NAMALWA (cell line): ENCODE measurements at regions not wholly inside any gene's neighbourhood (a gene's known extent, or its start where the extent isn't known, plus 50 kb on each side); places are given as distances from the start of the nearest gene placed in this dataset.

Experiments
- DNase-seq: peaks from one replicate; pipeline ENCODE4 v3.0.0-alpha.2; 2015; ENCODE audit warnings: low spot score

GRCh38 chr14:58947814-58948445, 240.5 kb upstream of the DAAM1 start:
- peak; percentile 4 for DNase-seq

GRCh38 chr14:58950555-58950954, 237.9 kb upstream of the DAAM1 start:
- DNase-seq = no peak

DNA sequence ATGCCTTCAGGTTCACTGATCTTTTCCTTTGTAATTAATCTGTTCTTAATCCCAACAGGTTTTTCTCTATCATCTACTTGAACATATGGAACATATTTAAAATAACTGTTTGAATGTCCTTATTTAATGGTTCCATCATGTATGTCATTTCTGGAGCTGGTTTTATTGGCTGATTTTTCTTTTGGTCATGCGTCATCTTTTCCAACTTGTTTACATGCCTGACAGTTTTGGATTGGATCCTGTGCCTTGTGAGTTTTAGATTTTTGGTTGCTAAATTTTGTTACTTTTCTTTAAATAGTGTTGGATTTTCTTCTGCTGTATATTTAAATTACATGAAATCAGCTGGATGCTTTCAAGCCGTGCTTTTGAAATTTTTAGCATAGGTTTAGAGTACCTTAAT, 237.3 kb upstream of the DAAM1 start:
- DNase-seq = no peak

DNA sequence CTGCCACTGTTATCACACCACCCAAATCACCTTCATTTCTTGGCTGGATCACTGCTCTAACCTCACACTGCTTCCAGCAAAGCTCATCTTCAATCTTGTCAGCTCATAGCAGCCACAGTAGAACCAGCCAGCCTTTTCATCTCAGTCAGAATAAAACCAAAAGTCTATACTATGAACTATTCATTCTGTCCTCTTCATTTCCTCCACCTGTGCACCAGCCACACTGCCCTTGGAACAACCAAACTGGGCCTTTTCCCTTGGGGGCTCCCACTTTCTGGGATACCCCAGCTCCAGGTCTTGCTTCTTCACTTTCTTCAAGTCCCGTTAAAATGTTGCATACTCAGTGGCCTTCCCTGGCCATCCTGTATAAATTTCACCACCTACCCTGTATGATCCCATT, 234.4 kb upstream of the DAAM1 start:
- no peak for DNase-seq

DNA sequence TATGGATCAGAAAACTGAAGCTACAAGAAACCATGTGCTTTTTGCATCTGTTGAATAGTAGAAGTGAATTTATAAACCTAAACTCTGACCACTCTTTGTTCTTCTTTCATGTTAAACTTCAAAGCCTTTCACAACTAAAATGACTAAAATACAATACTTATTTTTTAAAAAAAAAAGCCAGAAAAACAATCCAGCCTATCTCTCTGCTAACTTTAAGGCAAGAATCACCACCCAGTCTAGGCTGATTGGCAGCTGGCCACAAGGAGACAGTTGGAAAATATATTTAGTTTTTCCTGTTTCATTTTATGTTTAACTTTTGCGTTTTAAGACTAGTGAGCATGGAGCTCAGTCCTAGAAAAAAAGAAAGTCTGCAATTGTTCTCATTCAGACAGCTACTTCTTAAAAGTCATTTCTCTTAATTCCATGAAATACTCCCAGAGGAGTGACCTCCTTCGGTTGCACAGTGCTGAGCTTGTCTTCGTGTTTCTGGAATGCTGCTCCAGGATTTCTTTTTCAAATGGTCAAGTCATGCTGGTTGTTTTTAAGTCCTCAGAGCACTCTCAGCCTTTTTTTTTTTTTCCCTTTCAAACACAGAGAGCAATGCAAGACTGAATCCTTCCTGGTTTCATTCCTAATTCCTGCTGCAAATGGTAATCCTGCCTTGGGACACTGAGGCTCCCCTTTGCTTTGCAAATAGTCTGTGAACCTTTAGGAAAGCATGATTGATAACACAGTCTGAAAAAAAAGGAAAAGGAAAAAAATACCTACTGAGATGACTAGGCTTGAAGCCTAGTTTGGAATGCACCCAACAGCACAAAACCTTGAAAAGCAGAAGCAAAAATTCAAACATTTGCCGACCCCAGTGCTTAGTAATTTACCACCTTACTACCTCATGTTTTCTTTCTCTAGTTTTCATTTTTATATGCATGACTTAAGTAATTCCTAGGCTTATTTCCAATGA, 233.3 kb upstream of the DAAM1 start:
- DNase-seq = no peak

DNA sequence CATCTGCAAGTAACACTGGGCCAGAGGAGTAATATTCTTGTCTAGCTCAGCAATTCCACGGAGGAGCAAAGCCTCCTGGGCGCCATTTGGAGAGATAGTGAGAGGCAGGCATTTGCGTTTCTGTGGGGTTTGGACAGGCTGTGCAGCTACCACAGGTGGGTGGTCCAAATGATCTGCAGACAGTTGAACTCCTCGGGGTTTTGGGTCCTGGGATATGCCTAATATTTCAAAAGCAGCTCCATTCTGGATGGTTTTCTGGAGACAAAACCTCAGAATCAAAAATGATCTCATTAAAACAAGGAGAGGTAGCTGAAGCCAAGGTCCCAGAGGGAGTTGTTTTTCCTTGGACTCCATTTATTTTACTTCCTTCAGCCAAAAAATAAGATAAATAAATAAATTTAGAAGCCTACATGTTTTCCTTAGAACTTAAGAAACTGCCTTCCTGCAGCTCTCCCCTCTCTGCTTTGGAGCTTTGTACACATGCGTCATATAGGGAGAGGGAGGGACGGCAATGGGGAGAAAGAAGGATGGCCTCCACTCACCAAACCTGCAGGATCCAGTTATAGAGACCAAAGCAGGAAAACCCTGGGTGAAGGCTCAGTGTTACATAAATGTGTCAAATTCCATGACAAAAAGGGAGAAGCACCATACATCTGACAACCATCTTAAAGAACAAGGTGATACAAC, 227.3 kb upstream of the DAAM1 start:
- DNase-seq = no peak

GRCh38 chr14:58963873-58964597, 224.4 kb upstream of the DAAM1 start:
- DNase-seq = no peak

DNA sequence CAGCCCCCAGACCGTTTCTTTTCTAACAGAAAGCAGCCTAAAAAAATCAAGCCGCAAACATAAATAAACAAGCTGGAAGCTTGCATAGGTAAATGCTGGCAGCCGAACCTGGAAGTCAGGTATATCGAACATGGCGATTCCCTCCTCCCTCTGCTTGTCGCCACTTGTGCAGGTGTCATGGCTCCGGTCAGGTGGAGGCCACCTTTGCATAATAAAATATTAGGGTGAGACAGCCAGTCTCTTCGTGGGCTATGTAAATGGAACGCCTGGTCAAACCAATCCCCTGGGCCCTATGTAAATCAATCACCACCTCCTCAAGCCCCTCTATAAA, 223.9 kb upstream of the DAAM1 start:
- DNase-seq = no peak

DNA sequence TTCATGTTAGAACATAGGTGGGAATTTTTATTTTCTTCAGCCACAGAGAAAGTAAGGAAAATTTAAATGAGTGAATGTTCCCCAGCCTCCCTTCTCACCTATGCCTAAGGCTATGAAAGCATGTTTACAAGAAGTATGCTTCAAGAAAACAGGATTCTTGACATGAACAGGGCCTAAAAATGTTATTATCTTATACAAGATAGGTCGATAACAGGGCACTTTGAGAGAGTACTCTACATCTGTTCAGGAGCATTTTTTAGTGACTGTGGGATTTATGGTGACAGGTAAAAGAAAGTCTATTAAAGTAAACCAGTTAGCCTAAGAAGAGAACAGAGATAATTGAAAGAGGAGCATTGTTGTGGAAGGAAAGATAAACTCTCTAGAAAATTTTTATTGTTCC, 222.9 kb upstream of the DAAM1 start:
- DNase-seq = no peak

GRCh38 chr14:58966997-58967396, 221.5 kb upstream of the DAAM1 start:
- DNase-seq = no peak

- DNase-seq = no peak
Measured at GRCh38 chr14:58969951-58970751, 218.3 kb upstream of the DAAM1 start.

DNA sequence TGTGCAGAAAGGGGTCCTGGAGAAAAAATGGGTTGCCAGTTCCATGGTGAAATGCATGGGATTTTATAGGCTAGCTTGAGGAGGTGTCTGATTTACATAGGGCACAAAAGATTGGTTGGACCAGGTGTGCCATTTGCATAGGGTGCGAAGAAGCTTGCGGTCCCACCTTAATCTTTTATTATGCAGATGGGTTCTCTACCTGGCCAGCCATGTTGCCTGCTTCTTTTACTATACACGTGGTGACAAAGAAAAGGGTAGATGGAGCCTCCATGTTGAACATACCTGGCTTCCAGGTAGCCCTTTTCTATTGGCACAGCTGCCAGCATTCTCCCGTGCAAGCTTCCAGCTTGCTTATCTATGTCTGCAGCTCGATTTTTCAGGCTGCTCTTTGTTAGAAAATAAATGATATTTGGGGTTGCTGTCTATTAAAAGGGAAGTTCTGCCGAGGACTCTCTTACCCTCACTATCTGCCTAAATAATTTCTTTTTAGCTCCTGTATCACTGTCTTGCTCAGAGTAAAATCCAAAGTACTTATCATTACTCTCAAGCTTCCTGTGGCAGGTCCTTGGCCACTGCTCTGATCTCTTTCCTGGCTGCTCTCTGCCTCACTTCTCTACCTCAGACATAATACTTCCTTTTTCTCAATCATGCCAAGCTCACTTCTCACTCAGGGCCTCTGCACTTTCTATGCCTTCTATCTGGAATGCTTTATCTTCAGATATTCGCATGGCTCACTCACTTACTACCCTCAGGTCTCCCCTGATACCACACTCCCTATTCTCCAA, 216.0 kb upstream of the DAAM1 start:
- no peak for DNase-seq

GRCh38 chr14:58977366-58977765, 211.1 kb upstream of the DAAM1 start:
- DNase-seq = no peak

- DNase-seq = no peak
Measured at GRCh38 chr14:58978343-58978742, 210.1 kb upstream of the DAAM1 start.

GRCh38 chr14:58979325-58979724, 209.1 kb upstream of the DAAM1 start:
- no peak for DNase-seq

GRCh38 chr14:58981840-58982239, 206.6 kb upstream of the DAAM1 start:
- no peak for DNase-seq

GRCh38 chr14:58985786-58986185, 202.7 kb upstream of the DAAM1 start:
- DNase-seq = no peak

- DNase-seq = no peak
Measured at GRCh38 chr14:58987591-58987990, 200.9 kb upstream of the DAAM1 start.

DNA sequence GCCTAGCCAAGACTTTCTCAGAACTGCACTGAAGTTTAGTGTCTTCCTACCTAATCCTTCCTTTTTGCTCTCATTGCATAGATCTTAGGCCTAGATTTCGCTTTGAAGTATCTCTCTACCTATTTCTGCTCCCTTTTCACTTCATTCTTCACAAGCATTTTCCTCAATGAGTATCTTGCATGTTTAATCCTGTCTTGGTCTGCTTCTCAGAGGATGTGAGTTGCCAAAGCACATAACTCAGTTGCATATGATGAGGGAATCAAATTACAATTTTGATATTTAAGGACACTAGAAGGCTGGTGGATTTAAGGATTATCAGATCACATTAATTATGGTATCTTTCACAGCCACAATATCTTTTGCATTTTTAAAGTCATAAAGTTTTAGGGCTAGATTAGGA, 195.5 kb upstream of the DAAM1 start:
- no peak for DNase-seq

DNA sequence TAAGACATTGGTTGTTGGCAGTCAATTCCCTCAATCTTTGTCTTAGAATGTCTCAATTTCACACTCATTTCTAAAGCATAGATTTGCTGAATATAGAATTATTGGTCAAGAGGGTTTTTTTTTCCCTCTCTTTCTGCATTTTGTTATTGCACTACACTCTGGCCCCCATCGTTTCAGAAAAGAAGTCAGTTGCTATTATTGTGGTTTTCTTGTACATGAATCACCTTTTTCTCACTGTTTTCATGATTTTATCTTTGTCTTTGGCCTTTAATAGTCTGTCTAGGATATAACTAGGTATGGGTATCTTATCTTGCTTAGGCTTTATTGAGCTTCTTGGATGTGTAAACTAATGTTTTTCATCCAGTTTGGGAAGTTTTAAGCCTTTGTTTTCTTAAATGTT, 194.3 kb upstream of the DAAM1 start:
- DNase-seq = no peak

- DNase-seq = no peak
Measured at GRCh38 chr14:59004012-59004411, 184.5 kb upstream of the DAAM1 start.
